PC-3 (cell line): ENCODE measurements at regions not wholly inside any gene's neighbourhood (a gene's known extent, or its start where the extent isn't known, plus 50 kb on each side); places are given as distances from the start of the nearest gene placed in this dataset.

Experiments used
- CTCF ChIP-seq: fragments of 300-600 bp; sonication (generic); conservative IDR thresholded peaks from 2 replicates; pipeline ENCODE4 v1.5.1; 2017; ENCODE audit warnings: antibody characterized with exemption, low read depth, mild to moderate bottlenecking, low read length
- EZH2 ChIP-seq: fragments of 300-600 bp; sonication (generic); IDR thresholded peaks from one replicate; pipeline ENCODE4 v1.6.1; 2017; ENCODE audit warnings: antibody characterized with exemption, mild to moderate bottlenecking, low read length; ENCODE audit not compliant: unreplicated experiment
- EZH2phosphoT487 ChIP-seq: fragments of 300-600 bp; sonication (generic); IDR thresholded peaks from 2 replicates; pipeline ENCODE4 v1.6.1; 2018; ENCODE audit warnings: mild to moderate bottlenecking, antibody characterized with exemption, low read length, borderline replicate concordance

GRCh38 chr6:120478650-120479049 is 855.6 kb downstream of the TBC1D32 start:
- TF ChIP-seq CTCF: no peak
- TF ChIP-seq EZH2phosphoT487: no peak
- TF ChIP-seq EZH2: no peak
